K562 (cell line): ENCODE measurements at regions not wholly inside any gene's neighbourhood (a gene's known extent, or its start where the extent isn't known, plus 50 kb on each side); places are given as distances from the start of the nearest gene placed in this dataset.

Experiments
- KDM4B ChIP-seq, 2 experiments: fragments of 450-650 bp in 1 of 2; sonication (generic) in 1 of 2; IDR thresholded peaks; 2 replicates each; pipeline ENCODE4 v1.6.1; 2016 to 2017; ENCODE audit warnings: borderline replicate concordance in 2 of 2, antibody characterized with exemption in 1 of 2, low read depth in 1 of 2, mild to moderate bottlenecking in 1 of 2
- POLR2A ChIP-seq: fragments of 450-650 bp; conservative IDR thresholded peaks from 2 replicates; pipeline ENCODE4 v1.6.1; 2016
- TF ChIP-seq, protein P1 (sequence below), 3 experiments: IDR thresholded peaks in 2 of 3; conservative IDR thresholded peaks in 1 of 3; 2 replicates each; pipeline ENCODE4 v1.5.1; 2011 to 2012; ENCODE audit warnings: low read length in 3 of 3, mild to moderate bottlenecking in 3 of 3, control low read depth in 2 of 3, improper control_type of control experiment in 1 of 3, inconsistent platforms in 1 of 3, low read depth in 1 of 3, mixed read lengths in 1 of 3, moderate library complexity in 1 of 3; ENCODE audit not compliant: insufficient read depth in 2 of 3

- TF ChIP-seq, protein P1, sequence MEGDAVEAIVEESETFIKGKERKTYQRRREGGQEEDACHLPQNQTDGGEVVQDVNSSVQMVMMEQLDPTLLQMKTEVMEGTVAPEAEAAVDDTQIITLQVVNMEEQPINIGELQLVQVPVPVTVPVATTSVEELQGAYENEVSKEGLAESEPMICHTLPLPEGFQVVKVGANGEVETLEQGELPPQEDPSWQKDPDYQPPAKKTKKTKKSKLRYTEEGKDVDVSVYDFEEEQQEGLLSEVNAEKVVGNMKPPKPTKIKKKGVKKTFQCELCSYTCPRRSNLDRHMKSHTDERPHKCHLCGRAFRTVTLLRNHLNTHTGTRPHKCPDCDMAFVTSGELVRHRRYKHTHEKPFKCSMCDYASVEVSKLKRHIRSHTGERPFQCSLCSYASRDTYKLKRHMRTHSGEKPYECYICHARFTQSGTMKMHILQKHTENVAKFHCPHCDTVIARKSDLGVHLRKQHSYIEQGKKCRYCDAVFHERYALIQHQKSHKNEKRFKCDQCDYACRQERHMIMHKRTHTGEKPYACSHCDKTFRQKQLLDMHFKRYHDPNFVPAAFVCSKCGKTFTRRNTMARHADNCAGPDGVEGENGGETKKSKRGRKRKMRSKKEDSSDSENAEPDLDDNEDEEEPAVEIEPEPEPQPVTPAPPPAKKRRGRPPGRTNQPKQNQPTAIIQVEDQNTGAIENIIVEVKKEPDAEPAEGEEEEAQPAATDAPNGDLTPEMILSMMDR (IDR thresholded peaks at IDR 0.05 in 2 of 3, conservative IDR thresholded peaks at IDR 0.05 in 1 of 3; ENCODE audit: insufficient read depth in 2 of 3, low read depth in 1 of 3, low read length in 3 of 3): no peak
- TF ChIP-seq POLR2A: no peak
- no peak for TF ChIP-seq KDM4B (IDR thresholded peaks at IDR 0.05; ENCODE audit: borderline replicate concordance in 2 of 2, low read depth in 1 of 2)
Observed at GRCh38 chr1:60697204-60697994, 385.0 kb upstream of the NFIA start.
